ENCODE measurements at regions not wholly inside any gene's neighbourhood (a gene's known extent, or its start where the extent isn't known, plus 50 kb on each side); places are given as distances from the start of the nearest gene placed in this dataset.
"Not testable (repeated sequence)": the region's sequence is repeated elsewhere in the genome, so short reads cannot be mapped to it uniquely, and the experiment has no call there.

- TF ChIP-seq ZFX (IDR thresholded peaks at IDR 0.05; ENCODE audit: borderline replicate concordance) (no peak), CTCF (IDR thresholded peaks at IDR 0.05) (no peak)
- H3K27ac ChIP-seq = no peak overlapping the region
Observed at GRCh38 chr3:18567293-18567692, 142.2 kb upstream of the SATB1 start.

- TF ChIP-seq CTCF (IDR thresholded peaks at IDR 0.05) (no peak), ZFX (IDR thresholded peaks at IDR 0.05; ENCODE audit: borderline replicate concordance) (no peak)
- H3K27ac ChIP-seq = no peak overlapping the region
Observed at GRCh38 chr3:18562364-18563154, 137.4 kb upstream of the SATB1 start.

- H3K27ac ChIP-seq = no peak overlapping the region
- TF ChIP-seq CTCF (IDR thresholded peaks at IDR 0.05) = peak; percentile 85
- no peak for TF ChIP-seq ZFX (IDR thresholded peaks at IDR 0.05; ENCODE audit: borderline replicate concordance)
Observed at GRCh38 chr3:18559331-18559842, 134.2 kb upstream of the SATB1 start.

- H3K27ac ChIP-seq = no peak overlapping the region
- TF ChIP-seq CTCF (IDR thresholded peaks at IDR 0.05) (no peak), ZFX (IDR thresholded peaks at IDR 0.05; ENCODE audit: borderline replicate concordance) (no peak)
Observed at GRCh38 chr3:18558507-18558906, 133.4 kb upstream of the SATB1 start.

- no peak for TF ChIP-seq CTCF (IDR thresholded peaks at IDR 0.05)
- TF ChIP-seq ZFX (IDR thresholded peaks at IDR 0.05; ENCODE audit: borderline replicate concordance) = no peak
- H3K27ac ChIP-seq = no peak overlapping the region
Observed at GRCh38 chr3:18557216-18557615, 132.1 kb upstream of the SATB1 start.

GRCh38 chr3:18556503-18557135 is 131.5 kb upstream of the SATB1 start:
- no peak for TF ChIP-seq CTCF (IDR thresholded peaks at IDR 0.05)
- no peak for TF ChIP-seq ZFX (IDR thresholded peaks at IDR 0.05; ENCODE audit: borderline replicate concordance)
- no peak overlapping the region for H3K27ac ChIP-seq

- H3K27ac ChIP-seq = no peak overlapping the region
- TF ChIP-seq CTCF (IDR thresholded peaks at IDR 0.05) (no peak), ZFX (IDR thresholded peaks at IDR 0.05; ENCODE audit: borderline replicate concordance) (no peak)
Observed at GRCh38 chr3:18556001-18556408, 130.9 kb upstream of the SATB1 start.

GRCh38 chr3:18552579-18553105 is 127.5 kb upstream of the SATB1 start:
- not testable (repeated sequence) for H3K27ac ChIP-seq
